Stomach (tissue), 8 donors: ENCODE measurements at regions not wholly inside any gene's neighbourhood (a gene's known extent, or its start where the extent isn't known, plus 50 kb on each side); places are given as distances from the start of the nearest gene placed in this dataset.

Experiments
- DNase-seq, 2 donors: peaks; one replicate each; pipeline versions ENCODE4 v3.0.0 to v3.0.0-alpha.2; 2013 to 2019
- H3K27ac ChIP-seq, 5 donors: fragments of 200-600 bp in 4 of 5; sonication (generic) in 4 of 5; one replicate each; pipeline ENCODE4 v1.5.1; 2013 to 2019; ENCODE audit warnings: mild to moderate bottlenecking in 1 of 5, moderate library complexity in 1 of 5
- H3K27me3 ChIP-seq, 3 donors: fragments of 200-600 bp; sonication (generic); one replicate each; pipeline ENCODE4 v1.5.1; 2017 to 2019; ENCODE audit warnings: mixed run types in 1 of 3
- H3K36me3 ChIP-seq, 4 donors: fragments of 200-600 bp; sonication (generic); 1 replicate in 3 of 4; 2 replicates in 1 of 4; pipeline ENCODE4 v1.5.1; 2016 to 2019
- H3K4me1 ChIP-seq, 4 donors: fragments of 200-600 bp; sonication (generic); one replicate each; pipeline ENCODE4 v1.5.1; 2016 to 2019
- H3K4me3 ChIP-seq, 4 donors: fragments of 200-600 bp; sonication (generic) in 3 of 4; one replicate each; pipeline ENCODE4 v1.5.1; 2016 to 2019; ENCODE audit warnings: mild to moderate bottlenecking in 1 of 4
- H3K9me3 ChIP-seq, 4 donors: fragments of 200-600 bp; sonication (generic); one replicate each; pipeline ENCODE4 v1.5.1; 2016 to 2019
- EP300 ChIP-seq: sonication (generic); formaldehyde crosslinking; IDR thresholded peaks from one replicate; pipeline ENCODE4 v1.6.1; 2017; ENCODE audit warnings: antibody characterized with exemption
- POLR2A ChIP-seq, 4 donors: fragments of 450-650 bp; IDR thresholded peaks; one replicate each; pipeline ENCODE4 v1.6.1; 2016; ENCODE audit warnings: antibody characterized with exemption in 4 of 4, control low read depth in 2 of 4, mild to moderate bottlenecking in 1 of 4, moderate library complexity in 1 of 4
- POLR2AphosphoS5 ChIP-seq, 3 donors: sonication (generic); formaldehyde crosslinking; IDR thresholded peaks; one replicate each; pipeline ENCODE4 v1.6.1; 2016; ENCODE audit warnings: antibody characterized with exemption in 3 of 3
- WGBS, 5 donors: extraction: QIAGEN DNeasy Blood & Tissue Kit in 3 of 5; methylation state at CpG; one replicate each; pipeline versions ENCODE4 v1.1.5 to v1.1.7; 2013 to 2018; 5-methylcytosine and 5-hydroxymethylcytosine counted together
- intact Hi-C: fragments of 100-400 bp; cut with DNase I; formaldehyde crosslinking; loops from one replicate; pipeline ENCODE4 v1.15.1; 2023; ENCODE audit warnings: low total_unique reads
- TF ChIP-seq, protein P1 (sequence below), 7 experiments: fragments of 450-650 bp in 4 of 7; fragments of 200-600 bp in 3 of 7; sonication (generic) in 3 of 7; IDR thresholded peaks; one replicate each; pipeline ENCODE4 v1.5.1; 2016 to 2019; ENCODE audit warnings: antibody characterized with exemption in 7 of 7, control low read depth in 2 of 7, mild to moderate bottlenecking in 1 of 7
- donor health status: healthy with polysubstance abuse.
- donor health status: Bipolar disorder and iron deficiency.
- donor health status: healthy.

- Histone ChIP-seq H3K9me3 (no peaks in the 10 kb centered on the region), H3K36me3 (no peaks in the 10 kb centered on the region), H3K27me3 (no peaks in the 10 kb centered on the region), H3K27ac (no peak overlapping the region), H3K4me1 (peaks cover 9 to 29% (median 20%) of the 10 kb centered on the region in 4 donors), H3K4me3 (no peak overlapping the region)
- intact Hi-C loops: no loop called here
- no peak for DNase-seq
- WGBS, 5 donors: 63 to 82% (median 80%) methylated on average over 9 of the region's 9 CpGs
- TF ChIP-seq POLR2AphosphoS5 (IDR thresholded peaks at IDR 0.05) (no peak), EP300 (no peak)
- TF ChIP-seq, protein P1, sequence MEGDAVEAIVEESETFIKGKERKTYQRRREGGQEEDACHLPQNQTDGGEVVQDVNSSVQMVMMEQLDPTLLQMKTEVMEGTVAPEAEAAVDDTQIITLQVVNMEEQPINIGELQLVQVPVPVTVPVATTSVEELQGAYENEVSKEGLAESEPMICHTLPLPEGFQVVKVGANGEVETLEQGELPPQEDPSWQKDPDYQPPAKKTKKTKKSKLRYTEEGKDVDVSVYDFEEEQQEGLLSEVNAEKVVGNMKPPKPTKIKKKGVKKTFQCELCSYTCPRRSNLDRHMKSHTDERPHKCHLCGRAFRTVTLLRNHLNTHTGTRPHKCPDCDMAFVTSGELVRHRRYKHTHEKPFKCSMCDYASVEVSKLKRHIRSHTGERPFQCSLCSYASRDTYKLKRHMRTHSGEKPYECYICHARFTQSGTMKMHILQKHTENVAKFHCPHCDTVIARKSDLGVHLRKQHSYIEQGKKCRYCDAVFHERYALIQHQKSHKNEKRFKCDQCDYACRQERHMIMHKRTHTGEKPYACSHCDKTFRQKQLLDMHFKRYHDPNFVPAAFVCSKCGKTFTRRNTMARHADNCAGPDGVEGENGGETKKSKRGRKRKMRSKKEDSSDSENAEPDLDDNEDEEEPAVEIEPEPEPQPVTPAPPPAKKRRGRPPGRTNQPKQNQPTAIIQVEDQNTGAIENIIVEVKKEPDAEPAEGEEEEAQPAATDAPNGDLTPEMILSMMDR (IDR thresholded peaks at IDR 0.05): no peak
Measured at GRCh38 chr9:89759572-89759971, 154.8 kb downstream of the GADD45G start.

DNA sequence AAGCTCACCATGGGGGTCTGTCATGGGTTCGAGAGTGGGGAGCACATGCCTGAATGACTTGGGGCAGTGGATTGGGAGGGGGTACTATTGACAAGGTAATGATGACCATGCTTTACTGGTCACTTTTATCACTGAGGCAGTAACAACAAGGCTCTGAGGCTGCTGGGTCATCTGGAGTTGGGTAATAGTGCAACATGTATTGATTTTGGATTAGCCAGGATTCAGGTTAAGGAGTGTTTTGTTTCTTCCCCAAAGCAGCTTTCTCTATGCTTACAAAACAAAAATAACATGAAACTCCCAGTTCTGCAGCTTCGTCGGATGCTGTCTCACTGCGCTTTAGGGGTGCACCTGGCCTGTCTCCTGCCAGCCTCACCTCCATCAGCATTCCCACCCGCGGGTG lies 155.3 kb downstream of the GADD45G start:
- Histone ChIP-seq H3K27ac (no peak overlapping the region), H3K4me3 (no peak overlapping the region), H3K4me1 (peaks cover 9 to 28% (median 20%) of the 10 kb centered on the region in 4 donors), H3K27me3 (no peaks in the 10 kb centered on the region), H3K36me3 (no peaks in the 10 kb centered on the region), H3K9me3 (no peaks in the 10 kb centered on the region)
- WGBS, 5 donors: 90 to 98% (median 95%) methylated on average over 6 of the region's 6 CpGs
- TF ChIP-seq, protein P1 (IDR thresholded peaks at IDR 0.05): no peak
- TF ChIP-seq POLR2AphosphoS5 (IDR thresholded peaks at IDR 0.05) (no peak), POLR2A (IDR thresholded peaks at IDR 0.05) (no peak), EP300 (no peak)
- intact Hi-C loops: no loop called here
- DNase-seq: no peak

DNA sequence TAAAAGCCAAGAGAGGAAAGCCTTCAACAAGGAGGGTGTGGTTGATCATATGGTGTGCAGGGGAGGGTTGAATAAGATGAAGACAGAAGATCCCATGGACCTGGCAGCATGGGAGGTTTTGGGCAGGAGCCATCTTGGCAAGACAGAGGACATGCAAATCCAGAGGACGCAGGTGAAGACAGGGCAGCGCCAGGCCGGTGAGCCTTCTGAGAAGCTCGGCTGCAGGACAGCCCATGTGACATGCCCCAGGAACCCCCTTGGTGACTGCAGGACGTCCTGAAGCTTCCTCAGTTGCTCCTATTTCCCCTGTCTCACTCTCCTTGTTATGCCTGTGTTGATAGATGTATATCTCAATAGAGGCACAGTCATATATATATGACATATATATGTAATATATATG lies 159.4 kb downstream of the GADD45G start:
- no peak overlapping the region for H3K4me3 ChIP-seq
- no peaks in the 10 kb centered on the region for H3K27me3 ChIP-seq
- no peaks in the 10 kb centered on the region for H3K36me3 ChIP-seq
- intact Hi-C loops: no loop called here
- H3K4me1 ChIP-seq: no peaks in the 10 kb centered on the region
- DNase-seq: no peak
- no peak for TF ChIP-seq POLR2A (IDR thresholded peaks at IDR 0.05)
- TF ChIP-seq, protein P1 (IDR thresholded peaks at IDR 0.05): no peak
- no peak for TF ChIP-seq EP300
- TF ChIP-seq POLR2AphosphoS5 (IDR thresholded peaks at IDR 0.05): no peak
- 84 to 91% (median 89%) methylated on average over 5 of the region's 5 CpGs for WGBS, 5 donors
- no peaks in the 10 kb centered on the region for H3K9me3 ChIP-seq
- H3K27ac ChIP-seq: no peak overlapping the region

DNA sequence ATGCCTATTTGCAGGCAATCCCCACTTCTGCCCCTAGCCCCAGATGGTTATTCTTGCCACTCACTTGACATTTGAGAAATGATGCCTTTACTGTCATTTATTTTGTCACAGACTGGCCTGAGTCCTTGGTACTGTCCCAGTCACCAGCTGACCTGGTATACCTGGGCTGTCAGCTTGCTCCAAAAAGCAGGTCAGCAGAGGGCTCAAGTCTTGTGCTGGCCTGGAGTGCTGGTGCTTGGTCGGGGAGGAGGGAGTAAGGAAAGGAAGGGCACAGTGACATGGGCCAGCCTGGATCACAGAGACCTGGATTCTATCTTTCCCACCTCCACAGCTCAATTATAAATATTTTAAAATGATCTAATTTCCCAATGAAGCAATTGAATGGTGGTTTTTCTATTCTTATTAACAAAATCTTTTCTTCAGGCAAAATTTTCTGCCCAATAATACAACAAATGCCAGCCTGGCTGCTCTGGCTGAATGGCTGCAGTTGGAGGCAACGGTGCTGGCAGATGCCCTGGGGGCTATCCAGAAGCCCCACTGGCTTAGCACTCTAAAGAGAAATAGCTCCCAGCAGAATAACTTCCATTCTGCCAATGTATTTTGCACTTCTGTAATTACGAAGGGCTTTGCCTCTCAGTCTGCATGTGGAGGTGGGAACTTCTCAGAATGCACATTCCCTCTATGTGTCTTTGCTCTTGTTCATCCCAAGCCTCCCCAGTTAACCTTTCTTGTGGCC lies 160.6 kb downstream of the GADD45G start:
- 77 to 87% (median 81%) methylated on average over 3 of the region's 3 CpGs for WGBS, 5 donors
- TF ChIP-seq EP300: no peak
- TF ChIP-seq, protein P1 (IDR thresholded peaks at IDR 0.05): no peak
- no peak for TF ChIP-seq POLR2A (IDR thresholded peaks at IDR 0.05)
- no peak for TF ChIP-seq POLR2AphosphoS5 (IDR thresholded peaks at IDR 0.05)
- intact Hi-C loops: no loop called here

More for the DNA sequence above, 160.6 kb downstream of the GADD45G start:
- Histone ChIP-seq H3K9me3 (no peaks in the 10 kb centered on the region), H3K36me3 (no peaks in the 10 kb centered on the region), H3K4me1 (no peaks in the 10 kb centered on the region), H3K27me3 (no peaks in the 10 kb centered on the region), H3K27ac (no peak overlapping the region), H3K4me3 (no peak overlapping the region)
- no peak for DNase-seq
